GM21737 (cell line): ENCODE measurements at regions not wholly inside any gene's neighbourhood (a gene's known extent, or its start where the extent isn't known, plus 50 kb on each side); places are given as distances from the start of the nearest gene placed in this dataset.
"Not testable (repeated sequence)": the region's sequence is repeated elsewhere in the genome, so short reads cannot be mapped to it uniquely, and the experiment has no call there.

Experiments used
- ATAC-seq: cut with Tn5 transposase; IDR thresholded peaks from one replicate; pipeline ENCODE4 v1.9.1; 2021; ENCODE audit warnings: mild to moderate bottlenecking, moderate library complexity; ENCODE audit not compliant: unreplicated experiment

- ATAC-seq = no peak
Measured at GRCh38 chr9:119677811-119678505, 308.7 kb upstream of the BRINP1 start.

DNA sequence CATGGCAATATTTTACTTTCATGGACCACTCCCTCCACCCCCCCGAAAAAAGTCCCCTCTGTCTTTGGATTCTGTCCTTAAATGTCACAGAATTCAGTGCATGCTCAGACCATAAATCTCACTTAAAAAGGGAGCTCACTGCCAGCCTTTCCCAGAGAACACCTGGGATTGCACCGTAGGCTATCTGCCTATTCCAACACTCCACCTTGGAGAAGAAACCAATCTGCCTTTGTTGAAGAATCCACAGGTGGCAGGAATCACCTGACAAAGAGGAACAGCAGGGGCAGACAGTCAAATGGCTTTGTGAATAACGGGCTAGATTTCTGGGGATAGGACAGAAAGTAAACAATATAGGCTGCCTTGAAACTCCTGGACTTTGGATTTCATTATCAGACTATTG lies 306.7 kb upstream of the BRINP1 start:
- ATAC-seq = no peak

DNA sequence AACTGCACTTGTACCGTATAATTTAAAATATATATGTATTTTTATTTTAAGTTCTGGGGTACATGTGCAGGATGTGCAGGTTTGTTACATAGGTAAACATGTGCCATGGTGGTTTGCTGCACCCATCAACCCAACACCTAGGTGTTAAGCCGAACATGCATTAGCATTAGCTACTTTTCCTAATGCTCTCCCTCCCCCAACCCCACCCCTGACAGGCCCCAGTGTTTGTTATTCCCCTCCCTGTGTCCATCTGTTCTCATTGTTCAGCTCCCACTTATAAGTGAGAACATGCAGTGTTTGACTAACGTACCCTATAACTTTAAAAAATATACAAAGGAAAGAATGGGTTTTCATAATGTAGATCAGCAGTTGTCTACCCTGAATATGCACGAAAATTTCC lies 303.5 kb upstream of the BRINP1 start:
- not testable (repeated sequence) for ATAC-seq

DNA sequence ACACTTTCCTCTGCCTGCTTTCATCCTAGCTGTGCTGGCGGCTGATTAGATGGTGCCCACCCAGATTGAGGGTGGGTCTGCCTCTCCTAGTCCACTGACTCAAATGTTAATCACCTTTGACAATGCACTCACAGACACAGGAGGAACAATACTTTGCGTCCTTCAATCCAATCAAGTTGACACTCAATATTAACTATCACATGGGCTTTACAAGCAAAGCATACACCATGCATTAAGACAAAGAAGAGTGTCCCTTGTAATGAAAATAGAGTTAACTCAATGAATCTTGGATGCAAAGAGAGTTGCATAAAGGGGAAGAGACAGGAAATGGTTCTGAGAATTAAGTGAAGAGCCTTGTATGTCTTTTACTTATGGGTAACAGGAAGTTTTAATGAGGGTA lies 298.7 kb upstream of the BRINP1 start:
- no peak for ATAC-seq

DNA sequence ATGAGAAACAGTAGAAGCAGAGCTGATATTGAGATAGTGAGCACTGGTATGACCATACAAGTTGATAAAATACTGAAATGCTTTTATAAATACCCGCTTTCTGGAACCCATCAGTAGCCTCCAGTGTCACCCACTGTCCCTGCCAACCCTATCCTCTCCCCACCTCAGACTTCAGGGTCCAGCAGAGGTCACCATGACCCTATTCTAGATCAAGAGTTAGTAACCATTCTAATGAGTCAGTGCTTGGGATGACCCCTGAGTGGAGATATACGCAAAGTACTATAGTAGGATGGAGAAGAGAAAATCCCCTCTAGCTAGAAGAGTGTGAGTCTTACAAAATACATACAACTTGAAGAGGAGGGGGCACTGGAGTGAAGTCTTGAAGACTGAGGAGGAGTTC lies 297.9 kb upstream of the BRINP1 start:
- ATAC-seq = no peak

GRCh38 chr9:119662329-119662728 lies 293.1 kb upstream of the BRINP1 start:
- ATAC-seq = no peak

- no peak for ATAC-seq
Measured at GRCh38 chr9:119652931-119653330, 283.7 kb upstream of the BRINP1 start.

DNA sequence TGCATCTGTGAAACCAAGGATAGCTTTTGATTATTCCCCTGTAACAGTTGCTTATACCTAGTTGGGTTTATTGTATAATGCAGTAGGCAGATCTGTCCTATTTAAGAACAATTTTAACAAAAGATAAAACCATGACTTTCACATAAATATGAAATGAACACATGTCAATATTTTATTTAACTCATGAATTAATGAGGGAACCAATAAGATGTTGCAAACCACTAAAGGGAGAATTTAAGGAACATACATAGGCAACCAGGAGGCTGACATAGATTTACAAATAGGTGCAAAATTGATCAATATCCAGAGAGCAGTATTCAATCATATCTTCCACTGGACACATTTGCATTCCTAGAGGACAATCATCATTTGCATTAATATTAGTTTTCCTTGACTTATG lies 280.0 kb upstream of the BRINP1 start:
- ATAC-seq = no peak

GRCh38 chr9:119639287-119639955 lies 270.2 kb upstream of the BRINP1 start:
- ATAC-seq = no peak

GRCh38 chr9:119634006-119634405 lies 264.8 kb upstream of the BRINP1 start:
- ATAC-seq = no peak

GRCh38 chr9:119611565-119611964 lies 242.3 kb upstream of the BRINP1 start:
- ATAC-seq = no peak

- no peak for ATAC-seq
Measured at GRCh38 chr9:119609277-119609971, 240.2 kb upstream of the BRINP1 start.

- no peak for ATAC-seq
Measured at GRCh38 chr9:119601632-119602031, 232.4 kb upstream of the BRINP1 start.

DNA sequence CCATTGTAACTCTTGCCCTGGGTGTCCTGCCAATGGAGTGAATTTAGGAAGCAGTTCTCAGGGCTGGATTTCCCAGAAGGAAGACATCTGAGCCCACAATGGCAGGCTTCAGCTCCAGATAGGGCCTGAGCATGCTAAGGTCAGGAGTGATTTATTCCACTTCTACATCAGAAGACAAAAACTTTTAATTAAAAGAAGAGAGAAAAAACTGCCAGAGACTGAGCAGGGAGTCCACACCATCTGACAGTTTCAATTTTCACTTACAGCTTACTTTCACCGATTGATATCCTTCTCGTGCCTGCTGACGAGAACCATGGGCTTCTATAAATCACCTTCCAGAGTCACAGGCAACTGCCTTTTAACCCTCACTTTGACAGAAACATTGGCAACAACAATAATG lies 228.3 kb upstream of the BRINP1 start:
- no peak for ATAC-seq

GRCh38 chr9:119596703-119597102 lies 227.5 kb upstream of the BRINP1 start:
- no peak for ATAC-seq

DNA sequence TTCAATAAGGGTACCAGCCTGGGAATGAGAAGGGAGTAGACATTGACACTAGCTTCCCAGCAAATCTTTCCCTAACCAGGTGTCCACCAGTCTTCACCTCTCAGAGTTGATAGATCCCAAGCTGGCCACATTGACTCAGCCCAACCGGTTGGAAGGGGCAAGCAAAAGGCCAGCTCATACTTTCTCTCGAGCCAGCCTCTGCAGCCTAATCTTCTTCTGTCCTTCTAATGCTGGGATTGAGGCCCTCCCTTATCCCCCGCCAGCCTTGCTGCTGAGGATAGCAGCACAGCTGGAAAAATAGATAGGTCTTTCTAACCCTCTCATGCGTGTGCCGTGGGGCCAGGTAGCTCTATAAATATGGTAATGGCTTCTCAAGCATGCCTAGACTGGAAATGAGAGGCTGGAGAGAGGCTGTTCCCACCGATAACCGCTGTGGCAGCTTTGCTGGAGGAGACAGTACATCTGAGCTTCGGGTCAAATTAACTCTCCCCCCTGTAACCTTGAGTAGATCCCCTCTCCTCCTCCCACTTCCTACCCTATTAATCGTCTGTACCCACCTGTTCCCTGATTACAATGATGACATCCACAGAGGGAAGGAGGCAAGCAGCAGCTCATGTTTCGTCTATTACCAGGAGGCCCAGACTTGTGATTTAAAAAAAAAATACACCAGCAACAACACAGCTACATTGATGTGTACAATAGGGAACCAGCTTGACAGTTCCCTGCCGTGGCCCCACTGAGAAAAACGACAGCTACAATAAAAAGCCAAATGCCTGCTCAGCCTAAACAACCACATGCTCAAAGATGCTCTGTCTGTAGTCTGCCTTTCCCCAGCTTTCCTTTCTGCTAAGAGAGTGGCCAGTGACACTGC lies 219.9 kb upstream of the BRINP1 start:
- ATAC-seq = no peak

GRCh38 chr9:119577881-119578280 lies 208.6 kb upstream of the BRINP1 start:
- ATAC-seq = no peak

DNA sequence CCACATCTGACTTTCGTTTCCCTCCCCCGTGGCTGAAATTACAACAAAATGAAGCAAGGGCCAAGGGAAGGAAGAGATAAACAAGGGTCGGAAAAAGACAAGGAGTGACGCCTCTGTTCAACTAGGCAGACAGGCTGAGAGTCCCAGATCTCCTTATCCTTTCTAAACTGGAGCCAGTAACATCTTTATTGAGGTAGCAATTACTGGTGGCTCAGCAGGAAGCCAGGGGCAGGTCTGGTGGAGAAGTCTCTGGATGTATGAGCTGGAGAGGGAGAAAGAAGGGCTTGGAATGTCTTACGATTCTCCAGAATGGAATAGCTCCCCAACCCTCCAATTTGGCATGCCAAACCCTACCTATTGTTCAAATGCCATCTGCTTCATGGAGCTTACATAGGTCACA lies 190.8 kb upstream of the BRINP1 start:
- ATAC-seq = no peak

DNA sequence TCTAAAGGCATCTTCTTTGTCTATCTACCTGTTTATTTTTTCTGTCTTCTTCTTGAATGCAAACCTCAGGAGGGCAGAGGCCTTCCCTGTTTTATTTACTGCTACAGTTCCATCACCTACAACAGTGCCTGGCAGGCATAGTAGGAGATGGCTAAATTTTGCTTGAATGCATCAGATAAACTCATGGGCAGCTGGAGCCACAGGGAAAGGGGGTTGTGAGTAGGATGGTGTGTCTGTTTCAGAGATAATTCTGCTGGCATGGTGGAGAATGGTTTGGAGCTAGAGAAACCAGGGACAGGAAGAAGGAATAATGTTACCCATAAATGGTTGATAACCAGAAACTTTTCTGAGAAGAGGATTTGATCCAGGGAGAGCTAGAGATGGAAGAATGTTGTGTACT lies 189.8 kb upstream of the BRINP1 start:
- no peak for ATAC-seq

DNA sequence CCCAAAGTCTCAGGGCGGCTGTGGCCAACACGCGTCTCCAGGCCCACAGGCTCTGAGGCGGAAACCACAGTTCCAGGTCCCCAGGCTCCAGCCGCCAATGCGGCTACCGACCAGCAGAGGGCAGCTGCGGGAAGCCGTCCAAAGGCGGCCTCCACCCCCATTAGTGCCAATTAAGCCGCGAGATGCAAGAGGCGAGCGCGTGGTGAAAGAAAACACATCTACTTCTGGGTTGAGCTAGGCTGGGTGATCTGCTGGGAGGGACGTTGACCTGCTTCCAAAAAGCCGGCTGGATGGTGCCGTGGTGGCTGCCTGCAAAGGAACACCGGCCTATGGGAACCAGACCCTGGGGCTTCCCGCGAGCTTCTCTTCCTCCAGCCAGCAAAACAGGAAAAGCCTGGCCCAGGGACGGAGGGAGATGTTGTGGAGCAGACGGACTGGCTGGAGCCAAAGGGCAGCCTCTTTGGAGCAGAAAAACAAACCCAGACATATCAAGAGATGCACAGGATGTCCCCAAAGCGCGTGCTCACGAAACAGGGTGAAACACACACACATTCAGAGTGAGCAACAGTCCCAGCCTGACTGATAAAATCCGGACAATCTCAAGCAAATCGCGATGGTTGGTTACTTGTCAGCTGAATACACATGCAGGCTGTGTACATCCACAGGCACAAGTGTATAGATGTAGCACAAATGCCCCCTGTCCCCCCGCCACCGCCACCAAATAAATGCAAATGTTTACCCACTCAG lies 187.1 kb upstream of the BRINP1 start:
- peak; percentile 96 for ATAC-seq

GRCh38 chr9:119544492-119544891 lies 175.3 kb upstream of the BRINP1 start:
- no peak for ATAC-seq
